GM12872 (cell line): ENCODE measurements at regions not wholly inside any gene's neighbourhood (a gene's known extent, or its start where the extent isn't known, plus 50 kb on each side); places are given as distances from the start of the nearest gene placed in this dataset.

Experiments
- TF ChIP-seq, protein P1 (sequence below): IDR thresholded peaks from 3 replicates; pipeline ENCODE4 v1.5.1; 2011; ENCODE audit warnings: low read depth, mild to moderate bottlenecking, low read length, moderate library complexity; ENCODE audit not compliant: insufficient read depth

GRCh38 chr16:73387979-73388378, 340.1 kb upstream of the ZFHX3 start:
- TF ChIP-seq, protein P1, sequence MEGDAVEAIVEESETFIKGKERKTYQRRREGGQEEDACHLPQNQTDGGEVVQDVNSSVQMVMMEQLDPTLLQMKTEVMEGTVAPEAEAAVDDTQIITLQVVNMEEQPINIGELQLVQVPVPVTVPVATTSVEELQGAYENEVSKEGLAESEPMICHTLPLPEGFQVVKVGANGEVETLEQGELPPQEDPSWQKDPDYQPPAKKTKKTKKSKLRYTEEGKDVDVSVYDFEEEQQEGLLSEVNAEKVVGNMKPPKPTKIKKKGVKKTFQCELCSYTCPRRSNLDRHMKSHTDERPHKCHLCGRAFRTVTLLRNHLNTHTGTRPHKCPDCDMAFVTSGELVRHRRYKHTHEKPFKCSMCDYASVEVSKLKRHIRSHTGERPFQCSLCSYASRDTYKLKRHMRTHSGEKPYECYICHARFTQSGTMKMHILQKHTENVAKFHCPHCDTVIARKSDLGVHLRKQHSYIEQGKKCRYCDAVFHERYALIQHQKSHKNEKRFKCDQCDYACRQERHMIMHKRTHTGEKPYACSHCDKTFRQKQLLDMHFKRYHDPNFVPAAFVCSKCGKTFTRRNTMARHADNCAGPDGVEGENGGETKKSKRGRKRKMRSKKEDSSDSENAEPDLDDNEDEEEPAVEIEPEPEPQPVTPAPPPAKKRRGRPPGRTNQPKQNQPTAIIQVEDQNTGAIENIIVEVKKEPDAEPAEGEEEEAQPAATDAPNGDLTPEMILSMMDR, result no peak

DNA sequence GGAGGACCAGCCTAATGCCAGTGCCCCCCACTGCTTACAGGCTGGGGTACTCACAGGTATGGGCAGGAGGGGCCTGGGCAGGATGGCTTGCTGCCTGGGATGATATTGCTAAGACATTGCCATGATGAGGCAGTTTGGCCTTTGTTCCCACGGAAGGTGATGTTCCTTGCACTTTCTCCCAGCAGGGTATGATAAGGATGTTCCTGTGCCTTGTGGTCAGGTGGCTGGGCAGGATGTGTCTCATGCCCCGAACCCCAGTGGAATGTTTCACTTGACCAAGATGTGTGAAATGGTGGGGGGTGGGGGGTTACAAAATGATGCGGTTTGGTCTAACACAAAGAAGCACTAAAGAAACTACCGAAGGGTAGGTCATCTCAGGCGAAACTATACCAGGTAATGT, 337.8 kb upstream of the ZFHX3 start:
- TF ChIP-seq, protein P1, result no peak

- TF ChIP-seq, protein P1, result no peak
These were observed 336.7 kb upstream of the ZFHX3 start for GRCh38 chr16:73384506-73385089.

DNA sequence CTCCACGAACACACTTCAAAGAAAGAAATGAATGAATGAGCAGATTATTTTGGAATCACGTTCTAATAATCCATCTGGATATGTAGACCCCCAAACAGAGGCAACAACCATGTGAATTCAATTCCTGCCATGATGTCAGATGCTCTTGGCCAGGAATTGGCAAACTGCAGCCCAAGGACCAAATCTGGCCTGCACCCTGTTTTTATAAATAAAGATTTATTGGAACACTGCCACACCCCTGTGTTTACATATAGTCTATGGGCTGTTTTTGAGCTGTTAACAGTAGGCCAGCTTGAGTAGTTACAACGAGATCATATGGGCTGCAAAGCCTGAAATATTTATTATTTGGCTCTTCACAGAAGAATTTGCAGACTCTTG, 336.0 kb upstream of the ZFHX3 start:
- TF ChIP-seq, protein P1, result no peak

DNA sequence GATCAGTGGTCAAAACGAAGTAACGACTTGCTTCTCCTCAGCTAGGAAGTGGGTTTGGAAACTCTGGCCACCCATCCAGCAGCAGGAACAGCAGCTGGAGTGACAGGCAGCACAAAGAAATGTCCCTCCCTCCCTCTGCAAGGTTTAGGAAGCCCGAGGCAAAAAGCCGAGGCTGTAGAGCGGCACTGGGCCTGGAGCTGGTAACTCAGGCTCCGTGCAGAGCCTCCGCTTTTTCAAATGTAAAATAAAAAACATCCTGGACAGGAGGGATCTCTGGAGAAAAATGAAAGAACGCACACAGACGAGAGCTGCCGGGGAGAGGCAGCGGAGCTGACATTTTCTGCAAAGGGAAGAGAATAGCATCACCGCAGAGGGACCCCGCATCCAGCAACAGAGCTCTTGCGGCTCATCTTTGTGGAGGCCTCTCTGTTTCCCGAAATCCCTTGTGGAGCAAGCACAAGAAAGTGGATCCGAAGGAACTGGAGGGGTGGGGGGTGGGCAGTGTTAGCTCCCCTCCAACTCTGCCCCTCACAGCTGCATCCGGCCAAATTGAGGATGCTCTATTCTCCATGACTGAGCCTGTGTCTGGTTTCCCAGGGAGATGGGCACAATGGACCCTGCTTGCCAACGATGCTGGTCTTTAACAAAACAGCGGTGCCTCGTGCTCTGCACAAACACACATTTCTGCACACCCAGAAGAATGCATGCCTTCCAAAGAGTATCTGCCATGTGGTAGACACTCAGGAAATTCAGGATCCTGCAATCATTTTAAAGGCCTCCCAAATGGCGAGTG, 335.5 kb upstream of the ZFHX3 start:
- TF ChIP-seq, protein P1, result no peak

DNA sequence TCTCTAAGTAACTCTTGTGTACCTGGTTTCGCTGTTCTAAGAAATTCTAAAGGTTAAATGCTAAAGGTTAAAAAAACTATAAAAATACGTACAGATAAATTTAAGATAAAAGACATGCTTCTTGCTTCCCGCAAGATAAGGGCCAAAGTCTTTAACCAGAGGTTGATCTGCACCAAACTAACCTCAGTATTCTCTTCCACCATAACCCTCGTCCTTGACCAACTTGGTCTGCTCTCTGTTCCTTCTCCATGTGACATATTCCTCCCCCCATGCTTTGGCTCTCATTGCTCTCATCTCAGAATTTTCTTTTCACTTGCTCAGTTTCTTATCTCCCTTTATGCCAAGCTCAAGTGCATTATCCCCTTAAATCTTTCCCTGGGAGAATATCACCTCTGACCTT, 330.5 kb upstream of the ZFHX3 start:
- TF ChIP-seq, protein P1, result no peak

DNA sequence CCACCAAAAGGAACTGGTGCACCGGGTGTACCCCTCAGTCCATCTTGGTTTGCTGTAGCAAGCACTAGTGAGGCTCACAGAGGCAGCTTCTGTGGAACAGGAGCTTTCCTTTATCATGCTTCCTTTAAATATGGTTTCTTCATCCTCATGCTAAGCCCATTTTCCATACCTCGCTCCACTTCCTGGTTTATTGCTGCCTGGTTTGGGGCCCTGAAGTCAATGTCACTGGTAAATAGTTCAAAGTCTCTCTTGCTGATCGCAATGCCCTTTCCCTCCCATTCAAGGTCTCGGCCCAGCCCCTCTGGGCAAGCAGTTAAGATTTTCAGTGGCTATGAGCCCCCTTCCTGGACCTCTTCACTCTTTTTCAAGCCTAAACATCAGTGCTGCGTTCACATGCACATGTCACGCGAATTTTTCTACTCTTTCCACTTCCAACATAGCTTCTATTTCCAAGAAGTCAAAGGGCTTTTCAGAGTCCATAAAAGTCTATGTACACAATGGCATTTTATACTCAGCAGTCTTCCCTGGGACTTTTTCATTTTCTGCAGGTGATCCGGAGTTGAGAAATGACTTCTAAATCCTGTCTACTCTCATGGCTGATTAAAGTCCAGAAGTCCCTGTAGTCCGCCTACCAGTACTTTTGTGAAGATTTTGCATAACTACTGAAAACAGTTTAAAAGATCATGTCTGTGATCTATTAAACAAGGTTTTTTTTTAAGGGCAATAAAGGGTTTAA, 323.8 kb upstream of the ZFHX3 start:
- TF ChIP-seq, protein P1, result no peak
